ENCODE measurements at regions not wholly inside any gene's neighbourhood (a gene's known extent, or its start where the extent isn't known, plus 50 kb on each side); places are given as distances from the start of the nearest gene placed in this dataset.
"Not testable (repeated sequence)": the region's sequence is repeated elsewhere in the genome, so short reads cannot be mapped to it uniquely, and the experiment has no call there.

DNA sequence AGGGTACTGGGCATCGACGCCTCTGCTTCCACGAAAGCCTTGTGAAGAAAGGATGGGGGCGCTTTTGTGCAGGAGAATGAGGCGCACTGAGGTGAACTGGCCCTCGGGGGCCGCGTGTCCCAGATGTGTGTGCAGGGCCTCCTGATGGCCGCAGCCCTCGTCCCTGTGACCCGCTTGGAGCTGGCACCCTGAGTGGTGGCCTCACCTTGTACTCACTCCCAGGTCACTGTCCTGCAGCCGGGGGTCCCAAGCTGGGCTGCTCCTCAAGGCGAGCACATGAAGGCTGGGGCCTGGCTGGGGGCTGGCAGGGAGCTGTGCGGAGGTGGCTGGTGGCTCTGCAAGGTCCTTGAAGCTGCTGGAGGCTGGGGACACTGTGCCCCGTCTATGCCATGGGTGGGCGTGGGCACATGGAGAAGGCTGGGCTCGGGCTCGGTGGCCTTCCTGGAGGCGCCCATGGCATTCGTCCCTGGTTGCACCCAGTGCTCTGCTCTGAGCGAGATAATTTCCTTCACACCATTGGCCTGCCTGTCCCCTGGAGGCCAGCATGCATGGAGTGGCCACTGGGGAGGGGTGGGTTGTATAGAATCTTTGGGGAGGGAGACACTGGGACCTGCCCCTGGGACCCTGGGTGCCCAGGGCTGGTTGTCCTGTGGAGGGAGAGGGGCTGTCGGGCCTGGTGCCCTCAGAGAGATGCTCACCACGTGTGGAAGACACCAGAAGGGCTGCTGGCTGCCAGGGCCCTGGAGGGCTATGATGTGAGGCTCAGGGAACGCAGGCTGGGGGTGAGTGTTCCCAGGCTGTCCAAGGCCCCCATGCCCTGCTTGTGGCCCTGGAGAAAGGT is 79.3 kb downstream of the TMEM121 start:
- Histone ChIP-seq H3K36me3 (ENCODE audit: control insufficient read depth, insufficient read depth, low read length) (no peaks in the 10 kb centered on the region), H3K4me3 (ENCODE audit: low read depth, low read length) (no peak overlapping the region), H3K27me3 (ENCODE audit: control insufficient read depth, insufficient read depth, low read length) (no peaks in the 10 kb centered on the region)
- TF ChIP-seq, protein P1, sequence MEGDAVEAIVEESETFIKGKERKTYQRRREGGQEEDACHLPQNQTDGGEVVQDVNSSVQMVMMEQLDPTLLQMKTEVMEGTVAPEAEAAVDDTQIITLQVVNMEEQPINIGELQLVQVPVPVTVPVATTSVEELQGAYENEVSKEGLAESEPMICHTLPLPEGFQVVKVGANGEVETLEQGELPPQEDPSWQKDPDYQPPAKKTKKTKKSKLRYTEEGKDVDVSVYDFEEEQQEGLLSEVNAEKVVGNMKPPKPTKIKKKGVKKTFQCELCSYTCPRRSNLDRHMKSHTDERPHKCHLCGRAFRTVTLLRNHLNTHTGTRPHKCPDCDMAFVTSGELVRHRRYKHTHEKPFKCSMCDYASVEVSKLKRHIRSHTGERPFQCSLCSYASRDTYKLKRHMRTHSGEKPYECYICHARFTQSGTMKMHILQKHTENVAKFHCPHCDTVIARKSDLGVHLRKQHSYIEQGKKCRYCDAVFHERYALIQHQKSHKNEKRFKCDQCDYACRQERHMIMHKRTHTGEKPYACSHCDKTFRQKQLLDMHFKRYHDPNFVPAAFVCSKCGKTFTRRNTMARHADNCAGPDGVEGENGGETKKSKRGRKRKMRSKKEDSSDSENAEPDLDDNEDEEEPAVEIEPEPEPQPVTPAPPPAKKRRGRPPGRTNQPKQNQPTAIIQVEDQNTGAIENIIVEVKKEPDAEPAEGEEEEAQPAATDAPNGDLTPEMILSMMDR (IDR thresholded peaks at IDR 0.05; ENCODE audit: insufficient read depth, low read length, poor library complexity, severe bottlenecking), result no peak
- DNase-seq (ENCODE audit: low read depth), result no peak

DNA sequence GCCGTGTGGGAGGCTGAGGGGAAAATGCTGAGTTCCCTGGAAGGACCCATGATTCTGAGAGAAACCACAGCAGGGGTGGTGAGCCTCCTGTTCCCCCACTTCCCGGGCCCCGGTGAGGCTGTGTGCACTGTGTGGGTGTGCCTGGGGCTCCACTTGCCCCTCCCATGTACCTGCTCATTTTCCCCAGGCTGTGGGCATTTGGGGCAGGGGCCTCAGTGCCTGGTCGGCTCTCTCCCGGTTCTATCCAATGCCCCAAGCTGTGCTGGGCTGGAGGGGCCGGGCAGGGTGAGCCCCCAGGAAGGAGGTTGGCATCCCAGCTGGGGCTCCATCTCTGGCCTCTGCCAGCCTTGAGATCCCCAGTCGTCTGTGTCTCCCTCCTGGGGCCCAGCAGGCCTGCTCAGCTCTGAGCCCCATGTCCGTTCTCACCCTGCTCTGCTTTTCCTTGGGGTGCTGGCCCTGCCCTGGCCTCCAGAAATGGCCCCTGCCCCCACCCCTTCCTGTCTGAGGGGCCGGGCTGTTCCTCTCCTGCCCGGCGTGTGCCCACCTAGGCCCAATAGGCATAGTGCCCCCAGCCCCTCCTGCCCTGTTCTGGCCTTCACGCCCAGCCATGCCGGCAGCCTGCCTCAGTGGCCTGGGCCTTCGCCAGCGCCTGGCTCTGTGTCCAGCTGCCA is 80.1 kb downstream of the TMEM121 start:
- not testable (repeated sequence) for H3K4me3 ChIP-seq (ENCODE audit: low read depth, low read length); DNase-seq (ENCODE audit: low read depth); H3K27me3 ChIP-seq (ENCODE audit: control insufficient read depth, insufficient read depth, low read length); H3K36me3 ChIP-seq (ENCODE audit: control insufficient read depth, insufficient read depth, low read length)

- not testable (repeated sequence) for H3K27me3 ChIP-seq (ENCODE audit: control insufficient read depth, insufficient read depth, low read length); DNase-seq (ENCODE audit: low read depth); H3K4me3 ChIP-seq (ENCODE audit: low read depth, low read length); H3K36me3 ChIP-seq (ENCODE audit: control insufficient read depth, insufficient read depth, low read length)
Observed at GRCh38 chr14:105607025-105607424, 80.6 kb downstream of the TMEM121 start.

DNA sequence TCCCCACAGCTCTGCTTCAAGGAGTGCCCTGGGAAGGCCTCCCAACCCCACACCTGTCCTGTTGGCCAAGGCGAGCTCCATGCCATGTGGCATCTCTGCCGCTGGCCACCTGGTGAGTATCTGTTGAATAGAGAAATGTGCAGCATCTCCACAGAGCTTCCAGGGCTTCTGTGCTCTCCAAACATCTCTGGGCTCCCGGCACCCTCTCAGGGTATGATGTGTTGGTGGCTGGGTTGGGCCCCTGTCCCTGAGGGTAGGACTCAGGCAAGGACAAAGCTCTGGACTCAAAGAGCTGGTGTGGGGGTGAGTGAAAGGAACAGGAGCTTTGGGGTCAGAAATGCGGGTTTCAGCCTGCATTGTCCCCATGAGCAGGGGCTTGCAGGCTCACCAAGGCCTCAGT is 88.6 kb downstream of the TMEM121 start:
- not testable (repeated sequence) for H3K27me3 ChIP-seq (ENCODE audit: control insufficient read depth, insufficient read depth, low read length); H3K36me3 ChIP-seq (ENCODE audit: control insufficient read depth, insufficient read depth, low read length); H3K4me3 ChIP-seq (ENCODE audit: low read depth, low read length); DNase-seq (ENCODE audit: low read depth)

- not testable (repeated sequence) for H3K27me3 ChIP-seq (ENCODE audit: control insufficient read depth, insufficient read depth, low read length); H3K36me3 ChIP-seq (ENCODE audit: control insufficient read depth, insufficient read depth, low read length); DNase-seq (ENCODE audit: low read depth); H3K4me3 ChIP-seq (ENCODE audit: low read depth, low read length)
Observed at GRCh38 chr14:105615986-105616801, 89.8 kb downstream of the TMEM121 start.

DNA sequence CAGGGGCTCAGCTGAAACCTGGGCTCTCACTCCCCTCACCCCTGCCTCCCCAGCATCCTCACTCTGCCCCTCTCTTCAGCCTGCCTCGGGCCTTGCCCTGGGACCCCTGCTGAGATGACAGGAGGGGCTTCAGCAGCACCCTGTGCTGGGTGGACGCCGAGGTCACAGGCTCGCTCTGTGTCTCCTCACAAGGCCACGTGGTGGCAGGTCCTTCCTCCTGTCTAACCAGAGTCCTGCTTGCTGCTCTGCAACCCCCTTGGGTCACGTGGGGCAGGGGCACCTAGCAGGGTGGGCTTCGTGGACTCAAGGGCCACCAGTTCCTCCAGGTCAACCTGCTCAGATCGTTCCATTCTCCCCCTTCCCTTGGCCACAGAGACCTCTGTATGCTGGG is 90.4 kb downstream of the TMEM121 start:
- no peaks in the 10 kb centered on the region for H3K27me3 ChIP-seq (ENCODE audit: control insufficient read depth, insufficient read depth, low read length)
- DNase-seq (ENCODE audit: low read depth), result no peak
- H3K4me3 ChIP-seq (ENCODE audit: low read depth, low read length), result no peak overlapping the region
- no peaks in the 10 kb centered on the region for H3K36me3 ChIP-seq (ENCODE audit: control insufficient read depth, insufficient read depth, low read length)
- TF ChIP-seq, protein P1 (IDR thresholded peaks at IDR 0.05; ENCODE audit: insufficient read depth, low read length, poor library complexity, severe bottlenecking), result no peak

DNA sequence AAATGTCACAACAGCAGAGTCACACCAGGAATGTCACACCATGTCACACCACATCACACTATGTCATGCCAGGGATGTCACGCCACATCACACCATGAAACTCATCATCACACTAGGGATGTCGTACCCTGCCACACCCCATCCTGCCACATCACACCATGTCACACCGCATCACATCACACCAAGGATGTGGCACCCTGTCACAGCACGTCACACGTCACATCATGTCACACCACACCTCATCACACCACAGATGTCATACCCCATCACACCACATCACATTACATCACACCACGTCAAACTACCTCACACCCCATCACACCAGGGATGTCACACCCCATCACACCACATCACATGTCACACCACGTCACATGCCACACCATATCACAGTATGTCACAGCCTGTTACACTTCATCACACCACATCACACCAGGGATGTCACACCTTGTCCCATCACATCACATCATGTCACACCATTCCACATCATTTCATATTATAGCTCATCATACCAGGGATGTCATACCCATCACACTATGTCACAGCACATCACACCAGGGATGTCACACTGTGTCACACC is 90.9 kb downstream of the TMEM121 start:
- H3K27me3 ChIP-seq (ENCODE audit: control insufficient read depth, insufficient read depth, low read length), result no peaks in the 10 kb centered on the region
- TF ChIP-seq, protein P1 (IDR thresholded peaks at IDR 0.05; ENCODE audit: insufficient read depth, low read length, poor library complexity, severe bottlenecking), result no peak
- no peaks in the 10 kb centered on the region for H3K36me3 ChIP-seq (ENCODE audit: control insufficient read depth, insufficient read depth, low read length)
- no peak for DNase-seq (ENCODE audit: low read depth)
- no peak overlapping the region for H3K4me3 ChIP-seq (ENCODE audit: low read depth, low read length)

GRCh38 chr14:105617805-105618204 is 91.4 kb downstream of the TMEM121 start:
- H3K4me3 ChIP-seq (ENCODE audit: low read depth, low read length); H3K36me3 ChIP-seq (ENCODE audit: control insufficient read depth, insufficient read depth, low read length); DNase-seq (ENCODE audit: low read depth); H3K27me3 ChIP-seq (ENCODE audit: control insufficient read depth, insufficient read depth, low read length): not testable (repeated sequence)

- DNase-seq (ENCODE audit: low read depth); H3K36me3 ChIP-seq (ENCODE audit: control insufficient read depth, insufficient read depth, low read length); H3K4me3 ChIP-seq (ENCODE audit: low read depth, low read length); H3K27me3 ChIP-seq (ENCODE audit: control insufficient read depth, insufficient read depth, low read length): not testable (repeated sequence)
Observed at GRCh38 chr14:105619324-105619723, 92.9 kb downstream of the TMEM121 start.

DNA sequence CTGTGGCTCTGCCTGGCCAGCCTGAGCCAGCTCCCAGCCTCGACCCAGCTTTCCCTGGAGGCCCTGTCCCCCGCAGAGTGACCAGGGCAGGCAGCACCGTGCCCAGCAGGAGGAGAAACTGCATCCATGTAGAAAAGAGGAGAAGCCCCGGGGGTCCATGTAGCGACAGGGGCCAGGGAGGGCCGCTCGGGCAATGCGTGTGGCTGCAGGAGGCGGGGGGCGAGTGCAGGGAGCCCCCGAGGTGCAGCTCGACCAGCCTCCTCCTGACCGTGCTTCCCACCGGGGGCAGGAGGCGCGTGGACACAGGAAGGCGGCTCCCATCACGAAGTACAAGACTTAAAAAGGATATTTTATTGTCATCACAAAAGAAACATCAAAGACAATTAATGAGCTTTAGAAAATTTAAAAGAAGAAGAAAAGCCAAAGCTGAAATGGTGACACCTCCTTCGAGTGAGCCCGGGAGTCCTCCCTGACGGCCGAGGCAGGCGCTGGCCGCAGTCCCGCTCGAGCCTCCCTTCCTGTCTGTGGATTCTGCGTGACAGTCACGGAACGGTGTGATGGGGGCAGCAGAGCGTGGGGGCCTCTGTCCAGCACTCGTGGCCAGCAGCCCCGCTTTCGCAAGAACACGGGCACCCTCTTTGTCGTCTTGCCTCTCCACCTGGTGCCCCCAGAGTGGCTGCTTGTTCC is 93.9 kb downstream of the TMEM121 start:
- DNase-seq (ENCODE audit: low read depth); H3K36me3 ChIP-seq (ENCODE audit: control insufficient read depth, insufficient read depth, low read length); H3K4me3 ChIP-seq (ENCODE audit: low read depth, low read length); H3K27me3 ChIP-seq (ENCODE audit: control insufficient read depth, insufficient read depth, low read length): not testable (repeated sequence)
